ENCODE measurements at regions not wholly inside any gene's neighbourhood (a gene's known extent, or its start where the extent isn't known, plus 50 kb on each side); places are given as distances from the start of the nearest gene placed in this dataset.

GRCh38 chr7:136292365-136292764, 315.2 kb upstream of the MTPN start:
- TF ChIP-seq POLR2AphosphoS5 (IDR thresholded peaks at IDR 0.05; ENCODE audit: insufficient read depth, low read depth, low read length) (no peak), JUN (IDR thresholded peaks at IDR 0.05; ENCODE audit: borderline replicate concordance, insufficient read depth, insufficient read length, low read depth) (no peak), FOS (IDR thresholded peaks at IDR 0.05; ENCODE audit: borderline replicate concordance, insufficient read depth, low read length) (no peak), POLR2A (IDR thresholded peaks at IDR 0.05; ENCODE audit: low read depth, low read length) (no peak), GATA2 (IDR thresholded peaks at IDR 0.05; ENCODE audit: insufficient read depth, insufficient read length, low read depth, low read length) (no peak), EZH2 (IDR thresholded peaks at IDR 0.05; ENCODE audit: borderline replicate concordance, low read depth, low read length, severe bottlenecking) (no peak), MYC (IDR thresholded peaks at IDR 0.05; ENCODE audit: low read depth, low read length) (no peak)
- TF ChIP-seq, protein P1, sequence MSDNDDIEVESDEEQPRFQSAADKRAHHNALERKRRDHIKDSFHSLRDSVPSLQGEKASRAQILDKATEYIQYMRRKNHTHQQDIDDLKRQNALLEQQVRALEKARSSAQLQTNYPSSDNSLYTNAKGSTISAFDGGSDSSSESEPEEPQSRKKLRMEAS (IDR thresholded peaks at IDR 0.05; ENCODE audit: insufficient read depth, insufficient read length): no peak
- TF ChIP-seq, protein P2, sequence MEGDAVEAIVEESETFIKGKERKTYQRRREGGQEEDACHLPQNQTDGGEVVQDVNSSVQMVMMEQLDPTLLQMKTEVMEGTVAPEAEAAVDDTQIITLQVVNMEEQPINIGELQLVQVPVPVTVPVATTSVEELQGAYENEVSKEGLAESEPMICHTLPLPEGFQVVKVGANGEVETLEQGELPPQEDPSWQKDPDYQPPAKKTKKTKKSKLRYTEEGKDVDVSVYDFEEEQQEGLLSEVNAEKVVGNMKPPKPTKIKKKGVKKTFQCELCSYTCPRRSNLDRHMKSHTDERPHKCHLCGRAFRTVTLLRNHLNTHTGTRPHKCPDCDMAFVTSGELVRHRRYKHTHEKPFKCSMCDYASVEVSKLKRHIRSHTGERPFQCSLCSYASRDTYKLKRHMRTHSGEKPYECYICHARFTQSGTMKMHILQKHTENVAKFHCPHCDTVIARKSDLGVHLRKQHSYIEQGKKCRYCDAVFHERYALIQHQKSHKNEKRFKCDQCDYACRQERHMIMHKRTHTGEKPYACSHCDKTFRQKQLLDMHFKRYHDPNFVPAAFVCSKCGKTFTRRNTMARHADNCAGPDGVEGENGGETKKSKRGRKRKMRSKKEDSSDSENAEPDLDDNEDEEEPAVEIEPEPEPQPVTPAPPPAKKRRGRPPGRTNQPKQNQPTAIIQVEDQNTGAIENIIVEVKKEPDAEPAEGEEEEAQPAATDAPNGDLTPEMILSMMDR (IDR thresholded peaks at IDR 0.05; ENCODE audit: extremely low read depth in 1 of 2, insufficient read depth in 1 of 2, low read depth in 1 of 2, low read length in 2 of 2): no peak

More at GRCh38 chr7:136292365-136292764, 315.2 kb upstream of the MTPN start:
- H3K27ac ChIP-seq (ENCODE audit: insufficient read depth, low read depth, low read length): no peak overlapping the region
- H3K79me2 ChIP-seq (ENCODE audit: control insufficient read depth, insufficient read depth, low read length): no peaks in the 10 kb centered on the region
- H3K4me3 ChIP-seq (replicated peaks in 1 of 3; ENCODE audit: insufficient read depth in 1 of 3, low read depth in 1 of 3, low read length in 3 of 3): no peak overlapping the region
- H3K27me3 ChIP-seq (ENCODE audit: control insufficient read depth in 2 of 2, insufficient read depth in 2 of 2, low read length in 2 of 2): no peaks in the 10 kb centered on the region
- no peak for FAIRE-seq
- H3K9me3 ChIP-seq (replicated peaks; ENCODE audit: control insufficient read depth, insufficient read depth, low read length): no peaks in the 10 kb centered on the region
- no peak overlapping the region for H3K4me2 ChIP-seq (ENCODE audit: insufficient read depth, low read length)
- no peak overlapping the region for H3K9ac ChIP-seq (replicated peaks; ENCODE audit: extremely low read depth, insufficient read depth, low read length)
- H3K4me1 ChIP-seq (ENCODE audit: control insufficient read depth, extremely low read depth, insufficient read depth, low read length): no peaks in the 10 kb centered on the region
- ChIA-PET CTCF (no interaction called here), POLR2A (no interaction called here)
- H4K20me1 ChIP-seq (replicated peaks; ENCODE audit: control insufficient read depth, extremely low read depth, insufficient read depth, low read length): no peaks in the 10 kb centered on the region
- intact Hi-C loops (cut with micrococcal nuclease) (no loop called here), dilution Hi-C loops (cut with MboI; ENCODE audit: extremely low pct_ligation_motif_present, low sequenced_read_pairs) (no loop called here)
- no TSS peak for BruUV-seq (replicated peaks)
- no peak for DNase-seq (ENCODE audit: low read depth, low spot score)
- no peaks in the 10 kb centered on the region for H3K9me1 ChIP-seq (replicated peaks; ENCODE audit: control insufficient read depth, extremely low read depth, insufficient read depth, low read length)
- H3K36me3 ChIP-seq (ENCODE audit: control insufficient read depth in 2 of 2, extremely low read depth in 1 of 2, insufficient read depth in 2 of 2, low read length in 2 of 2): no peaks in the 10 kb centered on the region
- H2AFZ ChIP-seq (ENCODE audit: low read depth, low read length): no peak overlapping the region

Measured in endothelial cell of umbilical vein (primary cell).